ENCODE measurements at regions not wholly inside any gene's neighbourhood (a gene's known extent, or its start where the extent isn't known, plus 50 kb on each side); places are given as distances from the start of the nearest gene placed in this dataset.
"Not testable (repeated sequence)": the region's sequence is repeated elsewhere in the genome, so short reads cannot be mapped to it uniquely, and the experiment has no call there.

DNA sequence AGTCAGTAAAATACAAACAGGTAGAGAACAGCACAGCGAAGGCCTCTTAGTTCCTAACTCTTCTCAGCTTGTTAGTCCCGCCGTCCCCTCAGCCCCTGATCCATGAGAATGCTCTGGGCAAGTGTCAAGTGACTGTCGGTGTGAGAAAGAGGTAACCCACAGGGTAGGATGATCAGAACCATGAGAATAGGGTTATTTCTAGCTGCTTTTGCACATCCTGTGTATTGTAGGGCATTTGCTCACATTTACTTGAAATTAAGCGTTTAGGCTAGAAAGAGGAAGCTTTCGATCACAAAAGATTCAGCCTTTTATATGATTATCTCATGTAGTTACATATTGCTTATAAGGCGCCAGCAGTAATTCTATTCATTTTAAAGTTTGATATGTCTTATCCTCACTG, 103.0 kb upstream of the PDE10A start:
- CTCF ChIA-PET, result no interaction called here
- no peak overlapping the region for H3K4me3 ChIP-seq (ENCODE audit: low read depth, low read length)

DNA sequence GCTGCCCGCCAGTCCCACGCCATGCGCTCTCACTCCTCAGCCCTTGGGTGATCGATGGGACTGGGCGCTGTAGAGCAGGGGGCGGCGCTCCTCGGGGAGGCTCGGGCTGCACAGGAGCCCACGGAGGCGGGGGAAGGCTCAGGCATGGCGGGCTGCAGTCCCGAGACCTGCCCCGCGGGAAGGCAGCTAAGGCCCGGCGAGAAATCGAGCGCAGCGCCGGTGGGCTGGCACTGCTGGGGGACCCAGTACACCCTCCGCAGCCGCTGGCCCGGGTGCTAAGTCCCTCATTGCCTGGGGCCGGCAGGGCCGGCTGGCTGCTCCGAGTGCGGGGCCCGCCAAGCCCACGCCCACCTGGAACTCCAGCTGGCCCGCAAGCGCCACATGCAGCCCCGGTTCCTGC, 102.2 kb upstream of the PDE10A start:
- H3K36me3 ChIP-seq (ENCODE audit: control insufficient read depth, insufficient read depth, low read length); DNase-seq (ENCODE audit: low read depth); H3K4me3 ChIP-seq (ENCODE audit: low read depth, low read length); CTCF ChIA-PET; H3K27me3 ChIP-seq (ENCODE audit: control insufficient read depth, insufficient read depth, low read length); POLR2A ChIA-PET: not testable (repeated sequence)

More for the DNA sequence above, 103.0 kb upstream of the PDE10A start:
- Histone ChIP-seq H3K36me3 (ENCODE audit: control insufficient read depth, insufficient read depth, low read length) (no peaks in the 10 kb centered on the region), H3K27me3 (ENCODE audit: control insufficient read depth, insufficient read depth, low read length) (no peaks in the 10 kb centered on the region)
- no peak for DNase-seq (ENCODE audit: low read depth)
- TF ChIP-seq, protein P1, sequence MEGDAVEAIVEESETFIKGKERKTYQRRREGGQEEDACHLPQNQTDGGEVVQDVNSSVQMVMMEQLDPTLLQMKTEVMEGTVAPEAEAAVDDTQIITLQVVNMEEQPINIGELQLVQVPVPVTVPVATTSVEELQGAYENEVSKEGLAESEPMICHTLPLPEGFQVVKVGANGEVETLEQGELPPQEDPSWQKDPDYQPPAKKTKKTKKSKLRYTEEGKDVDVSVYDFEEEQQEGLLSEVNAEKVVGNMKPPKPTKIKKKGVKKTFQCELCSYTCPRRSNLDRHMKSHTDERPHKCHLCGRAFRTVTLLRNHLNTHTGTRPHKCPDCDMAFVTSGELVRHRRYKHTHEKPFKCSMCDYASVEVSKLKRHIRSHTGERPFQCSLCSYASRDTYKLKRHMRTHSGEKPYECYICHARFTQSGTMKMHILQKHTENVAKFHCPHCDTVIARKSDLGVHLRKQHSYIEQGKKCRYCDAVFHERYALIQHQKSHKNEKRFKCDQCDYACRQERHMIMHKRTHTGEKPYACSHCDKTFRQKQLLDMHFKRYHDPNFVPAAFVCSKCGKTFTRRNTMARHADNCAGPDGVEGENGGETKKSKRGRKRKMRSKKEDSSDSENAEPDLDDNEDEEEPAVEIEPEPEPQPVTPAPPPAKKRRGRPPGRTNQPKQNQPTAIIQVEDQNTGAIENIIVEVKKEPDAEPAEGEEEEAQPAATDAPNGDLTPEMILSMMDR (IDR thresholded peaks at IDR 0.05; ENCODE audit: insufficient read depth, low read depth, low read length), result no peak
- POLR2A ChIA-PET, result no interaction called here

DNA sequence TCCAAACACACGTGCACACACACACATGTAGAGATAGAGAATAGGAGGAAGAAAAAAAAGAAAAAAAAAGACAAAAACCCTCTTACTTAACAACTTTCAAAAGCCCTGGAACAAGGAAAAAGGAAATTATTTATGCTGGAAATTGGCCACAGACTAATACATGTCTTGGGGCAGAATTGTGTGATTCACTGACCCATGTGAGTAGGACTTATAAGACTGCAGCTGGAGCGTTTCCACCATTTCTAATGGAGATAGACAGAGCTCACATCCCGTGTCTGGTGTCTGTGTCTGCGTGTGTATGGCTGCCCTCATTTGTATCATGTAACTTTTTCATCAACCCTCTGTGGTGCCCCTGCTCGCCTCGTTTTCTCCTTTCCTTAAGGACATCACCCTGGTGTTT, 99.8 kb upstream of the PDE10A start:
- CTCF ChIA-PET, result no interaction called here
- DNase-seq (ENCODE audit: low read depth), result no peak
- no peaks in the 10 kb centered on the region for H3K36me3 ChIP-seq (ENCODE audit: control insufficient read depth, insufficient read depth, low read length)

DNA sequence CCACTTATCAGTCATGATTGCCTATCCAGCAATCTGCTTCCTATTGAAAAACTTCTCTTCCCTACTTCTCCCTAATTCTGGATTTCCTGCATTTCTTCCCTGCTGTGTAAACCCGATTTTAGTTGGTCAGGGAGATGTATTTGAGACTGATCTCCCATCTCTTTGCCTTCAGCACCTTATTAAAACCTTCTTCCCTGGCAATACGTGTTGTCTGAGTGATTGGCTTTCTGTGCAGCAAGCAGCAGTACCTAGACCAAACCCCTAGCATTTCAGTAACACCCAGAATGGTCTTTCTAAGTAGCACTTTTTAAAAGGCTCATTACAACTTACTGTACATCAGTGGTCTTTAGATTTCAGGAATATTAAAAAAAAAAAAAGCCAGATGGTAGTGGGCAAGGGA, 99.1 kb upstream of the PDE10A start:
- TF ChIP-seq, protein P1 (IDR thresholded peaks at IDR 0.05; ENCODE audit: insufficient read depth, low read depth, low read length), result no peak
- ChIA-PET POLR2A (no interaction called here), CTCF (no interaction called here)
- H3K27me3 ChIP-seq (ENCODE audit: control insufficient read depth, insufficient read depth, low read length), result no peaks in the 10 kb centered on the region
- no peak overlapping the region for H3K4me3 ChIP-seq (ENCODE audit: low read depth, low read length)
- H3K36me3 ChIP-seq (ENCODE audit: control insufficient read depth, insufficient read depth, low read length), result no peaks in the 10 kb centered on the region
- no peak for DNase-seq (ENCODE audit: low read depth)

More for the DNA sequence above, 99.8 kb upstream of the PDE10A start:
- POLR2A ChIA-PET, result no interaction called here
- Histone ChIP-seq H3K4me3 (ENCODE audit: low read depth, low read length) (no peak overlapping the region), H3K27me3 (ENCODE audit: control insufficient read depth, insufficient read depth, low read length) (no peaks in the 10 kb centered on the region)
- TF ChIP-seq, protein P1 (IDR thresholded peaks at IDR 0.05; ENCODE audit: insufficient read depth, low read depth, low read length), result no peak

DNA sequence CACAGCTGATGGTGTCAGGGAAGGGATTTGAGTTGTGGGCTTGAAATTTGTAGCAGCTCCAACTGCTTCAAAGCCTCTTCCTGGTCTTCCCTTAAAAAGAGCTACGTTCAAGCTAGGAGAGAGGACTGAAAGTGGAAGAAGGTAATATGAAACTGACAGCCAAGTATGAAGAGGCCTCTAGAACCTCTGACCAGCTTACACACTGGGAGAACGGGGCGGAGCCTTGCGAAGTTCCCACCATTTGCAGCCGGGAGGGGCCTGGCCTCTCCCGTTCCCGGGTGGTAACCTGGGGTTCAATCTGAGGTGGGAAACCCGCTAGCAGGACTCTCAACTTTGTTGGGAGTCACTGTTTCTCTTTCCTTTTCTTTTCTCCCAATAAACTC, 97.8 kb upstream of the PDE10A start:
- no peaks in the 10 kb centered on the region for H3K27me3 ChIP-seq (ENCODE audit: control insufficient read depth, insufficient read depth, low read length)
- DNase-seq (ENCODE audit: low read depth), result no peak
- no peak overlapping the region for H3K4me3 ChIP-seq (ENCODE audit: low read depth, low read length)
- ChIA-PET POLR2A (no interaction called here), CTCF (no interaction called here)
- TF ChIP-seq, protein P1 (IDR thresholded peaks at IDR 0.05; ENCODE audit: insufficient read depth, low read depth, low read length), result no peak
- no peaks in the 10 kb centered on the region for H3K36me3 ChIP-seq (ENCODE audit: control insufficient read depth, insufficient read depth, low read length)

DNA sequence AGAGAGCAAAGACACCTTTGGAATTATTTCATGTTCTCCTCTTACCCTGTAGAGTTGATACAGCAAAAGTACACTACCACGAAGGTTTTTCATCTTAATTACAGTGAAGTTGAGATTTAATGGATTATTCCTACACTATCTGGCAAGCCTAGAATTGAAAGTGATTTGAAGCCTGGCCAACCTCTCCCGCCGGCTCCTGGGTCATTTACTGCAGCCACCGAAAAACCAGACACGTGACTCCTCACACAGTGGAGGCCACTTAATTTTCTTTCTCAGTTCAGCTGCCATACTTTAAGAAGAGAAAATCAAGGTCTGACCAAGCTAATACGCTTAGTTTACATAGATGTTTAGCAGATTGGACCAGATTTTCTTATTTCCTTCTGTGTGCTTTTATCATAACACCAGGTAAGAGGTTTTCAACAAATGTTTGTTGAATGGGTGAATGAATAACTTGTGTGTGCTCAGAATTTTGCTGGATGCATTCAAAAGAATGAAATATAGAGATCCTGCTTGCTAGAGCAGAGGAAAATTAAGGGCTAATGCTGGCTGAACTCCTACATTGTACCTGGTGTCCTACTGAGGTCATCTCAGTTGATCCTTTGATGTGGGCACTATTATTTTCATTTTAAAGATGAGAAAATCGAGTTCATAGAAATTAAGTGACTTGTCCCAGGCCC, 97.2 kb upstream of the PDE10A start:
- H3K36me3 ChIP-seq (ENCODE audit: control insufficient read depth, insufficient read depth, low read length), result no peaks in the 10 kb centered on the region
- ChIA-PET CTCF (no interaction called here), POLR2A (no interaction called here)
- DNase-seq (ENCODE audit: low read depth), result no peak
- no peaks in the 10 kb centered on the region for H3K27me3 ChIP-seq (ENCODE audit: control insufficient read depth, insufficient read depth, low read length)
- H3K4me3 ChIP-seq (ENCODE audit: low read depth, low read length), result no peak overlapping the region
- TF ChIP-seq, protein P1 (IDR thresholded peaks at IDR 0.05; ENCODE audit: insufficient read depth, low read depth, low read length), result no peak
